ENCODE measurements at regions not wholly inside any gene's neighbourhood (a gene's known extent, or its start where the extent isn't known, plus 50 kb on each side); places are given as distances from the start of the nearest gene placed in this dataset.

DNA sequence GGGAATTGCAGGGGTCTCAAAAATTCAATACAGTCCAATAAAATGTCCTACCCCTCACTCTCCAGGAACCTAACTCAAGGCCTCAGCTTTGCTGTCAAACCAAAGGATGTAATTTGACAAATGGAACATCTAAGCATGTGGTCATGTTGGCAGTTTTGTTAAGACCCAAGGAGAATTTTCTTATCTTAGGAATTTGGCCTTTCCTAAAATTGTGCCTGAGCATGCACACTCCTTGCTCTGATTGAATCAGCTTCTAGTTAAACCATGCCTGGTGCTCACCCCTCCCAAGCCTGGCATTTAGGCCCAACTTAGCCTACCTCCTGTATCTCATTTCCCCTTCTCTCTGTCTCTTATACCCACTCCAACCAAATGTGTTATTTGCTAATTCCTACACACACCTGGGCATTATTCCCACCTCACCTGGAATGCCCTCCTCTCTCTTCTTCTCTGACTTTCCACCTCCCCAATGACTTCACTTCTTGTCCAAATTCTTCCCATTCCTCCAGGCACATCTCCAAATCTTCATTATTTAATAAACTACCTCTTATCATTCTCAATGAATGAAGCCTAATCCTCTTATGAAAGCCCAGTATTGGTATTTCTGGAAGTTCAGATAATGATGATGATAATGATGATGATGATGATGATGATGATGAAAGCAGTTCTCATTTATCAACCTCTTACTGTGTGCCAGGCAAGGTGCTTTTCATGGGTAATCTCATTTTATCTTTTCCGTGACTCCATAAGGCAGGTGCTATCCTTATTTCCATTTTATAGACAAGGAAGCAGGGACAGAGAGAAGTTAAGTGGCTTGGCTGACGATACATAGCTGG lies 178.0 kb upstream of the IRX6 start (continued):
- TF ChIP-seq, protein P1, sequence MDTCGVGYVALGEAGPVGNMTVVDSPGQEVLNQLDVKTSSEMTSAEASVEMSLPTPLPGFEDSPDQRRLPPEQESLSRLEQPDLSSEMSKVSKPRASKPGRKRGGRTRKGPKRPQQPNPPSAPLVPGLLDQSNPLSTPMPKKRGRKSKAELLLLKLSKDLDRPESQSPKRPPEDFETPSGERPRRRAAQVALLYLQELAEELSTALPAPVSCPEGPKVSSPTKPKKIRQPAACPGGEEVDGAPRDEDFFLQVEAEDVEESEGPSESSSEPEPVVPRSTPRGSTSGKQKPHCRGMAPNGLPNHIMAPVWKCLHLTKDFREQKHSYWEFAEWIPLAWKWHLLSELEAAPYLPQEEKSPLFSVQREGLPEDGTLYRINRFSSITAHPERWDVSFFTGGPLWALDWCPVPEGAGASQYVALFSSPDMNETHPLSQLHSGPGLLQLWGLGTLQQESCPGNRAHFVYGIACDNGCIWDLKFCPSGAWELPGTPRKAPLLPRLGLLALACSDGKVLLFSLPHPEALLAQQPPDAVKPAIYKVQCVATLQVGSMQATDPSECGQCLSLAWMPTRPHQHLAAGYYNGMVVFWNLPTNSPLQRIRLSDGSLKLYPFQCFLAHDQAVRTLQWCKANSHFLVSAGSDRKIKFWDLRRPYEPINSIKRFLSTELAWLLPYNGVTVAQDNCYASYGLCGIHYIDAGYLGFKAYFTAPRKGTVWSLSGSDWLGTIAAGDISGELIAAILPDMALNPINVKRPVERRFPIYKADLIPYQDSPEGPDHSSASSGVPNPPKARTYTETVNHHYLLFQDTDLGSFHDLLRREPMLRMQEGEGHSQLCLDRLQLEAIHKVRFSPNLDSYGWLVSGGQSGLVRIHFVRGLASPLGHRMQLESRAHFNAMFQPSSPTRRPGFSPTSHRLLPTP (IDR thresholded peaks at IDR 0.05; ENCODE audit: borderline replicate concordance, extremely low read depth, insufficient read length): no peak
- TF ChIP-seq TCF3 (CRISPR knock-in tag; IDR thresholded peaks at IDR 0.05): no peak

DNA sequence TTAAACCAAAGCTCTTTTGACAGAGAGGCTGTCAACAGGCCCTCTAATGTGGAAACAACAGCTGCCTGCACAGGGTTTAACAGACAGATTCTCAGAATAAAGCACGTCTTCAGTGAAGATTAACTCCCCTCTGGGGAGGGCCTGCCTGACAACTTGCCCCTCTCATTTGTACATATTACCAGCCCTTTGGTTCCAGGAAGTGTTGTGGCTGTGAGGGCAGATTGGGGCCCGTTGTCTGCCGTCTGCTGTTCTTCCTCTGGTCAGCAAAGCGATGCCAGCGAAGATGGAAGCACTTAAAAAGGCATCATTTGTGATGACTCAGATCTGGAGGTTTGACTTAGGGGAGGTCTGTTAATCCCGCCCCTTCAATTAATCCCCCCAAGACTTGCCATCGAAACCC lies 177.0 kb upstream of the IRX6 start:
- H3K4me1 ChIP-seq (replicated peaks in 1 of 2; ENCODE audit: control insufficient read depth in 2 of 2, insufficient read depth in 2 of 2, low read length in 2 of 2): no peaks in the 10 kb centered on the region
- H3K4me2 ChIP-seq (ENCODE audit: insufficient read depth, low read length): no peak overlapping the region
- no peaks in the 10 kb centered on the region for H3K9me1 ChIP-seq (ENCODE audit: control insufficient read depth, insufficient read depth, low read length)
- BruUV-seq (replicated peaks): no TSS peak
- H3K27ac ChIP-seq (ENCODE audit: extremely low read depth, low read depth, low read length): no peak overlapping the region
- no peaks in the 10 kb centered on the region; a peak in 1 of 5 replicates for H3K27me3 ChIP-seq (ENCODE audit: control insufficient read depth in 2 of 2, insufficient read depth in 2 of 2, low read length in 2 of 2)
- FAIRE-seq (no peak), ATAC-seq (no peak), DNase-seq (ENCODE audit: extremely low read depth in 1 of 4, low spot score in 3 of 4) (no peak)
- intact Hi-C loops (cut with micrococcal nuclease) (no loop called here), in situ Hi-C loops (cut with MboI) (no loop called here)
- H3K36me3 ChIP-seq (ENCODE audit: control insufficient read depth, insufficient read depth, low read length): no peaks in the 10 kb centered on the region
- H3K4me3 ChIP-seq: no peak overlapping the region
- H4K20me1 ChIP-seq (replicated peaks; ENCODE audit: control insufficient read depth, insufficient read depth, low read length): no peaks in the 10 kb centered on the region
- POLR2A ChIA-PET: no interaction called here
- no peak overlapping the region for H2AFZ ChIP-seq (ENCODE audit: low read depth, low read length)
- no peaks in the 10 kb centered on the region for H3K79me2 ChIP-seq (ENCODE audit: control insufficient read depth, insufficient read depth, low read length)
- no peaks in the 10 kb centered on the region for H3K9me3 ChIP-seq (replicated peaks; ENCODE audit: control insufficient read depth, insufficient read depth, low read depth, low read length)
- WGBS (ENCODE audit: insufficient coverage, low coverage, missing lambda C conversion rate): 0% methylated on average over 7 of the region's 7 CpGs
- CTCF ChIA-PET (ENCODE audit: low intra/inter-chr PET ratio): no interaction called here
- H3K9ac ChIP-seq (ENCODE audit: insufficient read depth in 1 of 2, low read depth in 2 of 2, low read length in 2 of 2): no peak overlapping the region
- TF ChIP-seq, protein P2, sequence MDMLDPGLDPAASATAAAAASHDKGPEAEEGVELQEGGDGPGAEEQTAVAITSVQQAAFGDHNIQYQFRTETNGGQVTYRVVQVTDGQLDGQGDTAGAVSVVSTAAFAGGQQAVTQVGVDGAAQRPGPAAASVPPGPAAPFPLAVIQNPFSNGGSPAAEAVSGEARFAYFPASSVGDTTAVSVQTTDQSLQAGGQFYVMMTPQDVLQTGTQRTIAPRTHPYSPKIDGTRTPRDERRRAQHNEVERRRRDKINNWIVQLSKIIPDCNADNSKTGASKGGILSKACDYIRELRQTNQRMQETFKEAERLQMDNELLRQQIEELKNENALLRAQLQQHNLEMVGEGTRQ (CRISPR knock-in tag; IDR thresholded peaks at IDR 0.05): no peak
- TF ChIP-seq NELFE (IDR thresholded peaks at IDR 0.05; ENCODE audit: insufficient read depth, insufficient read length) (no peak), HMG20A (CRISPR knock-in tag; conservative IDR thresholded peaks at IDR 0.05) (no peak), MTA3 (IDR thresholded peaks at IDR 0.05; ENCODE audit: borderline replicate concordance) (no peak), RNF2 (IDR thresholded peaks at IDR 0.05) (no peak), HDAC6 (IDR thresholded peaks at IDR 0.05; ENCODE audit: low read depth, low read length) (no peak)
- TF ChIP-seq, protein P3, sequence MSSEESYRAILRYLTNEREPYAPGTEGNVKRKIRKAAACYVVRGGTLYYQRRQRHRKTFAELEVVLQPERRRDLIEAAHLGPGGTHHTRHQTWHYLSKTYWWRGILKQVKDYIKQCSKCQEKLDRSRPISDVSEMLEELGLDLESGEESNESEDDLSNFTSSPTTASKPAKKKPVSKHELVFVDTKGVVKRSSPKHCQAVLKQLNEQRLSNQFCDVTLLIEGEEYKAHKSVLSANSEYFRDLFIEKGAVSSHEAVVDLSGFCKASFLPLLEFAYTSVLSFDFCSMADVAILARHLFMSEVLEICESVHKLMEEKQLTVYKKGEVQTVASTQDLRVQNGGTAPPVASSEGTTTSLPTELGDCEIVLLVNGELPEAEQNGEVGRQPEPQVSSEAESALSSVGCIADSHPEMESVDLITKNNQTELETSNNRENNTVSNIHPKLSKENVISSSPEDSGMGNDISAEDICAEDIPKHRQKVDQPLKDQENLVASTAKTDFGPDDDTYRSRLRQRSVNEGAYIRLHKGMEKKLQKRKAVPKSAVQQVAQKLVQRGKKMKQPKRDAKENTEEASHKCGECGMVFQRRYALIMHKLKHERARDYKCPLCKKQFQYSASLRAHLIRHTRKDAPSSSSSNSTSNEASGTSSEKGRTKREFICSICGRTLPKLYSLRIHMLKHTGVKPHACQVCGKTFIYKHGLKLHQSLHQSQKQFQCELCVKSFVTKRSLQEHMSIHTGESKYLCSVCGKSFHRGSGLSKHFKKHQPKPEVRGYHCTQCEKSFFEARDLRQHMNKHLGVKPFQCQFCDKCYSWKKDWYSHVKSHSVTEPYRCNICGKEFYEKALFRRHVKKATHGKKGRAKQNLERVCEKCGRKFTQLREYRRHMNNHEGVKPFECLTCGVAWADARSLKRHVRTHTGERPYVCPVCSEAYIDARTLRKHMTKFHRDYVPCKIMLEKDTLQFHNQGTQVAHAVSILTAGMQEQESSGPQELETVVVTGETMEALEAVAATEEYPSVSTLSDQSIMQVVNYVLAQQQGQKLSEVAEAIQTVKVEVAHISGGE (CRISPR knock-in tag; IDR thresholded peaks at IDR 0.05): no peak
- TF ChIP-seq, protein P4, sequence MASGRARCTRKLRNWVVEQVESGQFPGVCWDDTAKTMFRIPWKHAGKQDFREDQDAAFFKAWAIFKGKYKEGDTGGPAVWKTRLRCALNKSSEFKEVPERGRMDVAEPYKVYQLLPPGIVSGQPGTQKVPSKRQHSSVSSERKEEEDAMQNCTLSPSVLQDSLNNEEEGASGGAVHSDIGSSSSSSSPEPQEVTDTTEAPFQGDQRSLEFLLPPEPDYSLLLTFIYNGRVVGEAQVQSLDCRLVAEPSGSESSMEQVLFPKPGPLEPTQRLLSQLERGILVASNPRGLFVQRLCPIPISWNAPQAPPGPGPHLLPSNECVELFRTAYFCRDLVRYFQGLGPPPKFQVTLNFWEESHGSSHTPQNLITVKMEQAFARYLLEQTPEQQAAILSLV (tag; IDR thresholded peaks at IDR 0.05): no peak

Measured in K562 (cell line).